ENCODE measurements at regions not wholly inside any gene's neighbourhood (a gene's known extent, or its start where the extent isn't known, plus 50 kb on each side); places are given as distances from the start of the nearest gene placed in this dataset.
A peak's percentile ranks its signal among the peaks of the same experiment; 100 is the strongest.

GRCh38 chr11:116605543-116606459, 167.0 kb downstream of the BUD13 start (continued):
- TF ChIP-seq LRRFIP1 (CRISPR knock-in tag; conservative IDR thresholded peaks at IDR 0.05), result peak; percentile 83; the same call in 1 of the 2 replicates
- no peak for TF ChIP-seq HDAC1 (CRISPR knock-in tag; IDR thresholded peaks at IDR 0.05)
- no peak for TF ChIP-seq PCBP2 (optimal IDR thresholded peaks at IDR 0.05; ENCODE audit: low read depth, low read length, poor library complexity, severe bottlenecking)
- TF ChIP-seq ZKSCAN5 (CRISPR knock-in tag; IDR thresholded peaks at IDR 0.05), result no peak
- TF ChIP-seq ZFAT (CRISPR knock-in tag; conservative IDR thresholded peaks at IDR 0.05), result no peak
- no peak for TF ChIP-seq CHD4 (IDR thresholded peaks at IDR 0.05; ENCODE audit: borderline replicate concordance, low read length)
- no peak for TF ChIP-seq TP53 (CRISPR knock-in tag; conservative IDR thresholded peaks at IDR 0.05)
- TF ChIP-seq CENPX (CRISPR knock-in tag; IDR thresholded peaks at IDR 0.05), result no peak
- TF ChIP-seq ZBTB43 (CRISPR knock-in tag; conservative IDR thresholded peaks at IDR 0.05), result peak; percentile 85
- TF ChIP-seq GPBP1L1 (CRISPR knock-in tag; IDR thresholded peaks at IDR 0.05), result no peak
- TF ChIP-seq NFIC (IDR thresholded peaks at IDR 0.05; ENCODE audit: low read length), result no peak
- TF ChIP-seq, protein P1, sequence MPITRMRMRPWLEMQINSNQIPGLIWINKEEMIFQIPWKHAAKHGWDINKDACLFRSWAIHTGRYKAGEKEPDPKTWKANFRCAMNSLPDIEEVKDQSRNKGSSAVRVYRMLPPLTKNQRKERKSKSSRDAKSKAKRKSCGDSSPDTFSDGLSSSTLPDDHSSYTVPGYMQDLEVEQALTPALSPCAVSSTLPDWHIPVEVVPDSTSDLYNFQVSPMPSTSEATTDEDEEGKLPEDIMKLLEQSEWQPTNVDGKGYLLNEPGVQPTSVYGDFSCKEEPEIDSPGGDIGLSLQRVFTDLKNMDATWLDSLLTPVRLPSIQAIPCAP (CRISPR knock-in tag; IDR thresholded peaks at IDR 0.05; ENCODE audit: low read depth), result no peak
- no peak for TF ChIP-seq AGO2 (optimal IDR thresholded peaks at IDR 0.05; ENCODE audit: low read depth, low read length)
- no peak; the same call in 1 of the 2 replicates for TF ChIP-seq GABPB1 (CRISPR knock-in tag; IDR thresholded peaks at IDR 0.05)
- no peak for TF ChIP-seq HNRNPUL1 (IDR thresholded peaks at IDR 0.05; ENCODE audit: low read depth, low read length)
- TF ChIP-seq SNAPC2 (CRISPR knock-in tag; IDR thresholded peaks at IDR 0.05), result peak; percentile 84; the same call in 1 of the 2 replicates
- TF ChIP-seq ZFP37 (CRISPR knock-in tag; IDR thresholded peaks at IDR 0.05; ENCODE audit: borderline replicate concordance), result peak; percentile 72; the same call in 1 of the 2 replicates
- TF ChIP-seq ZNF414 (CRISPR knock-in tag; IDR thresholded peaks at IDR 0.05), result no peak
- TF ChIP-seq, protein P2, sequence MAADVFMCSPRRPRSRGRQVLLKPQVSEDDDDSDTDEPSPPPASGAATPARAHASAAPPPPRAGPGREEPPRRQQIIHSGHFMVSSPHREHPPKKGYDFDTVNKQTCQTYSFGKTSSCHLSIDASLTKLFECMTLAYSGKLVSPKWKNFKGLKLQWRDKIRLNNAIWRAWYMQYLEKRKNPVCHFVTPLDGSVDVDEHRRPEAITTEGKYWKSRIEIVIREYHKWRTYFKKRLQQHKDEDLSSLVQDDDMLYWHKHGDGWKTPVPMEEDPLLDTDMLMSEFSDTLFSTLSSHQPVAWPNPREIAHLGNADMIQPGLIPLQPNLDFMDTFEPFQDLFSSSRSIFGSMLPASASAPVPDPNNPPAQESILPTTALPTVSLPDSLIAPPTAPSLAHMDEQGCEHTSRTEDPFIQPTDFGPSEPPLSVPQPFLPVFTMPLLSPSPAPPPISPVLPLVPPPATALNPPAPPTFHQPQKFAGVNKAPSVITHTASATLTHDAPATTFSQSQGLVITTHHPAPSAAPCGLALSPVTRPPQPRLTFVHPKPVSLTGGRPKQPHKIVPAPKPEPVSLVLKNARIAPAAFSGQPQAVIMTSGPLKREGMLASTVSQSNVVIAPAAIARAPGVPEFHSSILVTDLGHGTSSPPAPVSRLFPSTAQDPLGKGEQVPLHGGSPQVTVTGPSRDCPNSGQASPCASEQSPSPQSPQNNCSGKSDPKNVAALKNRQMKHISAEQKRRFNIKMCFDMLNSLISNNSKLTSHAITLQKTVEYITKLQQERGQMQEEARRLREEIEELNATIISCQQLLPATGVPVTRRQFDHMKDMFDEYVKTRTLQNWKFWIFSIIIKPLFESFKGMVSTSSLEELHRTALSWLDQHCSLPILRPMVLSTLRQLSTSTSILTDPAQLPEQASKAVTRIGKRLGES (CRISPR knock-in tag; IDR thresholded peaks at IDR 0.05; ENCODE audit: borderline replicate concordance), result peak; percentile 86; the same call in 1 of the 2 replicates

Data from HepG2 (cell line).